Keratinocyte (primary cell): ENCODE measurements at regions not wholly inside any gene's neighbourhood (a gene's known extent, or its start where the extent isn't known, plus 50 kb on each side); places are given as distances from the start of the nearest gene placed in this dataset.

Experiments used
- DNase-seq: peaks from one replicate; pipeline ENCODE4 v3.0.0-alpha.2; 2011; ENCODE audit warnings: low read depth, missing footprints, low spot score
- FAIRE-seq: peaks from 2 replicates; lab custom pipeline; 2011; peaks lifted over from hg19 to GRCh38; lab: Jason Lieb, UNC
- H2AFZ ChIP-seq: 2 replicates; pipeline ENCODE4 v1.6.0; 2012; ENCODE audit warnings: low read length, control low read depth, inconsistent platforms; ENCODE audit not compliant: control insufficient read depth
- H3K27ac ChIP-seq: 2 replicates; pipeline ENCODE4 v1.5.1; 2011; ENCODE audit warnings: low read length; ENCODE audit not compliant: control insufficient read depth, insufficient read depth
- H3K27me3 ChIP-seq: 3 replicates; pipeline ENCODE4 v1.6.0; 2011; ENCODE audit warnings: low read length; ENCODE audit not compliant: control insufficient read depth, insufficient read depth; ENCODE audit errors: extremely low read depth
- H3K36me3 ChIP-seq, 2 experiments: 2 replicates in 1 of 2; 3 replicates in 1 of 2; pipeline ENCODE4 v1.5.1; 2011; ENCODE audit warnings: low read length in 2 of 2, mild to moderate bottlenecking in 1 of 2; ENCODE audit not compliant: control insufficient read depth in 2 of 2, insufficient read depth in 2 of 2; ENCODE audit errors: extremely low read depth in 1 of 2
- H3K4me1 ChIP-seq: 3 replicates; pipeline ENCODE4 v1.5.1; 2011; ENCODE audit warnings: low read length; ENCODE audit not compliant: control insufficient read depth, insufficient read depth; ENCODE audit errors: extremely low read depth
- H3K4me2 ChIP-seq: 3 replicates; pipeline ENCODE4 v1.6.0; 2011; ENCODE audit warnings: low read depth, low read length; ENCODE audit not compliant: control insufficient read depth, insufficient read depth; ENCODE audit errors: extremely low read depth
- H3K4me3 ChIP-seq, 3 experiments: fragments of 200-600 bp in 1 of 3; sonication (generic) in 1 of 3; 2 replicates in 2 of 3; 3 replicates in 1 of 3; pipeline ENCODE4 v1.5.1; 2011 to 2016; ENCODE audit warnings: low read length in 3 of 3, mild to moderate bottlenecking in 3 of 3, control low read depth in 2 of 3, inconsistent platforms in 1 of 3, low read depth in 1 of 3, mixed read lengths in 1 of 3, mixed run types in 1 of 3, moderate library complexity in 1 of 3; ENCODE audit not compliant: control insufficient read depth in 2 of 3, insufficient read depth in 2 of 3; ENCODE audit errors: extremely low read depth in 1 of 3
- H3K79me2 ChIP-seq: 2 replicates; pipeline ENCODE4 v1.6.0; 2012; ENCODE audit warnings: low read length; ENCODE audit not compliant: control insufficient read depth, insufficient read depth
- H3K9ac ChIP-seq: 3 replicates; pipeline ENCODE4 v1.6.0; 2011; ENCODE audit warnings: low read length; ENCODE audit not compliant: control insufficient read depth, insufficient read depth; ENCODE audit errors: extremely low read depth
- H3K9me1 ChIP-seq: 3 replicates; pipeline ENCODE4 v1.6.0; 2011; ENCODE audit warnings: low read length; ENCODE audit not compliant: control insufficient read depth, insufficient read depth; ENCODE audit errors: extremely low read depth
- H3K9me3 ChIP-seq: 2 replicates; pipeline ENCODE4 v1.5.1; 2012; ENCODE audit warnings: low read depth, low read length; ENCODE audit not compliant: control insufficient read depth
- H4K20me1 ChIP-seq: 3 replicates; pipeline ENCODE4 v1.6.0; 2011; ENCODE audit warnings: low read length; ENCODE audit not compliant: control insufficient read depth, insufficient read depth; ENCODE audit errors: extremely low read depth
- EZH2 ChIP-seq: IDR thresholded peaks from one replicate; pipeline ENCODE4 v1.6.1; 2012; ENCODE audit warnings: inconsistent platforms, mild to moderate bottlenecking, low read length, moderate library complexity
- dilution Hi-C: fragments of 300-500 bp; cut with MboI; formaldehyde crosslinking; loops from one replicate; pipeline ENCODE4 v1.7.0; 2020; ENCODE audit warnings: low sequenced_read_pairs; ENCODE audit not compliant: extremely low pct_ligation_motif_present
- TF ChIP-seq, protein P1 (sequence below), 3 experiments: IDR thresholded peaks in 1 of 3; conservative IDR thresholded peaks in 1 of 3; optimal IDR thresholded peaks in 1 of 3; 2 replicates in 2 of 3; 3 replicates in 1 of 3; pipeline versions ENCODE3 to v1.5.1; 2011; ENCODE audit warnings: low read length in 3 of 3, mild to moderate bottlenecking in 3 of 3, moderate library complexity in 2 of 3, control low read depth in 1 of 3, inconsistent platforms in 1 of 3; ENCODE audit not compliant: insufficient read depth in 2 of 3; ENCODE audit errors: extremely low read depth in 1 of 3

- Histone ChIP-seq H3K9me3 (no peaks in the 10 kb centered on the region), H3K27me3 (no peaks in the 10 kb centered on the region), H3K4me3 (no peak overlapping the region), H3K27ac (no peak overlapping the region), H3K4me2 (no peak overlapping the region), H3K79me2 (no peaks in the 10 kb centered on the region), H3K36me3 (no peaks in the 10 kb centered on the region), H3K9me1 (no peaks in the 10 kb centered on the region), H3K9ac (no peak overlapping the region), H2AFZ (no peak overlapping the region), H4K20me1 (no peaks in the 10 kb centered on the region), H3K4me1 (no peaks in the 10 kb centered on the region)
- dilution Hi-C loops, result no loop called here
- TF ChIP-seq, protein P1, sequence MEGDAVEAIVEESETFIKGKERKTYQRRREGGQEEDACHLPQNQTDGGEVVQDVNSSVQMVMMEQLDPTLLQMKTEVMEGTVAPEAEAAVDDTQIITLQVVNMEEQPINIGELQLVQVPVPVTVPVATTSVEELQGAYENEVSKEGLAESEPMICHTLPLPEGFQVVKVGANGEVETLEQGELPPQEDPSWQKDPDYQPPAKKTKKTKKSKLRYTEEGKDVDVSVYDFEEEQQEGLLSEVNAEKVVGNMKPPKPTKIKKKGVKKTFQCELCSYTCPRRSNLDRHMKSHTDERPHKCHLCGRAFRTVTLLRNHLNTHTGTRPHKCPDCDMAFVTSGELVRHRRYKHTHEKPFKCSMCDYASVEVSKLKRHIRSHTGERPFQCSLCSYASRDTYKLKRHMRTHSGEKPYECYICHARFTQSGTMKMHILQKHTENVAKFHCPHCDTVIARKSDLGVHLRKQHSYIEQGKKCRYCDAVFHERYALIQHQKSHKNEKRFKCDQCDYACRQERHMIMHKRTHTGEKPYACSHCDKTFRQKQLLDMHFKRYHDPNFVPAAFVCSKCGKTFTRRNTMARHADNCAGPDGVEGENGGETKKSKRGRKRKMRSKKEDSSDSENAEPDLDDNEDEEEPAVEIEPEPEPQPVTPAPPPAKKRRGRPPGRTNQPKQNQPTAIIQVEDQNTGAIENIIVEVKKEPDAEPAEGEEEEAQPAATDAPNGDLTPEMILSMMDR (optimal IDR thresholded peaks at IDR 0.05 in 1 of 3, IDR thresholded peaks at IDR 0.05 in 1 of 3, conservative IDR thresholded peaks at IDR 0.05 in 1 of 3; ENCODE audit: extremely low read depth in 1 of 3, insufficient read depth in 2 of 3, low read length in 3 of 3), result no peak
- TF ChIP-seq EZH2, result no peak
- DNase-seq (no peak), FAIRE-seq (no peak)
Measured at GRCh38 chr13:85228692-85229091, 570.5 kb downstream of the SLITRK6 start.

DNA sequence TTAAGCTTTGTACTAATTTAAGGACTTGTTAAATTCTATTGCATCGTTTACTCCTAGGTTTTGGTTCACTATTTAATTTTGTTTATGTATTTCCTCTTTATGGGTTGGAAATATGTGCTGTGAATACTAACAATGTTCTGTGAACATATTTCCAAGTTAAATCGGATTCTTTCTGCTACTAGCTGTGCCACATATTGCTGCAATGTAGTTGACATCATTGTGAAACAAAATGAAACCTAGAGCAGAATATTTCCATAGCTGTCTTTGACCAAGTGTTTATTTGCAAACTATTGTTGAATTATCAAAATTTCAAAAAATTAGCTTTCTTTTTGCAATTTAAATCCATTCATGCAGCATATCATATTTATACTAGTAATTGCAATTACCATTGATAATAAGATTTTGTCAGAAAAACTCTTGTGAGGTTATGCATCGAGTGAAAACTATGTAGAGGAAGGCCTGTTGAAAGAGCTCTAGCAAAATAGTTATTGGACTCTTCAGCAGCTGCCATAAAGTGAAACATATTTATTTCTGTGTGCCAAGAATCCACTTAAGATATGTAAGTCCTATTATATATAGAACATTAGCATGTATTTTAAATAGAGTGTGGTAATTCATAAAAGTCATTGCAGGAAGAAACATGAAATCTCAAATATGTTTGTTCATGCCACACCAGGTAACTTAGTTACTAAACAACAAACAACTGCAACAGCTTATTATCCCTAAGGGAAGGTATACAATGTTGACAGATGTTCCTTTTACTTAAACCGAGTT lies 575.1 kb downstream of the SLITRK6 start:
- Histone ChIP-seq H2AFZ (peak overlapping the region; percentile 44), H3K27ac (no peak overlapping the region), H3K9me3 (no peaks in the 10 kb centered on the region), H3K9ac (no peak overlapping the region), H3K79me2 (no peaks in the 10 kb centered on the region), H3K9me1 (no peaks in the 10 kb centered on the region), H3K4me2 (peak overlapping the region; percentile 49), H4K20me1 (no peaks in the 10 kb centered on the region), H3K27me3 (no peaks in the 10 kb centered on the region), H3K4me1 (no peaks in the 10 kb centered on the region), H3K4me3 (no peak overlapping the region), H3K36me3 (no peaks in the 10 kb centered on the region)
- DNase-seq (no peak), FAIRE-seq (no peak)
- dilution Hi-C loops, result no loop called here
- TF ChIP-seq EZH2, result no peak
- TF ChIP-seq, protein P1 (optimal IDR thresholded peaks at IDR 0.05 in 1 of 3, IDR thresholded peaks at IDR 0.05 in 1 of 3, conservative IDR thresholded peaks at IDR 0.05 in 1 of 3; ENCODE audit: extremely low read depth in 1 of 3, insufficient read depth in 2 of 3, low read length in 3 of 3), result no peak
